A673 (cell line): ENCODE measurements at regions not wholly inside any gene's neighbourhood (a gene's known extent, or its start where the extent isn't known, plus 50 kb on each side); places are given as distances from the start of the nearest gene placed in this dataset.

ENCODE experiments used
- BruUV-seq: library from RNA; stranded (reverse); fragments of 400-500 nt; replicated peaks from 2 replicates; lab custom pipeline; 2021; lab: Mats Ljungman, UMichigan
- CTCF ChIA-PET: fragments of 300-600 bp; sonication (Branson Sonifier 250); formaldehyde crosslinking; loops from one replicate; lab custom pipeline; 2022; ENCODE audit warnings: antibody characterized with exemption; lab: Charles Lee
- POLR2A ChIA-PET: fragments of 300-600 bp; sonication (Branson Sonifier 250); formaldehyde crosslinking; loops from one replicate; lab custom pipeline; 2022; ENCODE audit warnings: antibody characterized with exemption; ENCODE audit not compliant: low non-redundant PET; lab: Charles Lee
- DNase-seq: peaks from one replicate; pipeline ENCODE4 v3.0.0-alpha.2; 2015; ENCODE audit warnings: low spot score
- H3K27ac ChIP-seq: fragments of 200-600 bp; sonication (generic); 2 replicates; pipeline ENCODE4 v1.5.1; 2016; ENCODE audit warnings: mixed run types, low read depth, mild to moderate bottlenecking, mixed read lengths, antibody characterized with exemption, low read length; ENCODE audit not compliant: poor library complexity, severe bottlenecking
- H3K27me3 ChIP-seq: fragments of 200-600 bp; sonication (generic); replicated peaks from 2 replicates; pipeline ENCODE4 v1.6.1; 2017; ENCODE audit warnings: mixed run types, low read depth, mild to moderate bottlenecking, mixed read lengths, antibody characterized with exemption, low read length; ENCODE audit not compliant: insufficient read depth, poor library complexity
- H3K36me3 ChIP-seq: fragments of 200-600 bp; sonication (generic); 2 replicates; pipeline ENCODE4 v1.6.1; 2016; ENCODE audit warnings: mixed run types, mild to moderate bottlenecking, mixed read lengths, antibody characterized with exemption, low read length; ENCODE audit not compliant: insufficient read depth, poor library complexity, severe bottlenecking
- H3K4me1 ChIP-seq: fragments of 200-600 bp; sonication (generic); 2 replicates; pipeline ENCODE4 v1.6.1; 2017; ENCODE audit warnings: mixed run types, mild to moderate bottlenecking, mixed read lengths, antibody characterized with exemption, low read length; ENCODE audit not compliant: insufficient read depth, poor library complexity, severe bottlenecking
- H3K4me3 ChIP-seq: fragments of 200-600 bp; sonication (generic); 2 replicates; pipeline ENCODE4 v1.5.1; 2016; ENCODE audit warnings: low read depth, mixed run types, mild to moderate bottlenecking, mixed read lengths, low read length; ENCODE audit not compliant: poor library complexity, severe bottlenecking
- H3K9me3 ChIP-seq: fragments of 200-600 bp; sonication (generic); 2 replicates; pipeline ENCODE4 v1.6.1; 2016; ENCODE audit warnings: mixed run types, low read depth, mild to moderate bottlenecking, mixed read lengths, antibody characterized with exemption, low read length; ENCODE audit not compliant: poor library complexity, severe bottlenecking
- EZH2 ChIP-seq: fragments of 200-600 bp; sonication (generic); IDR thresholded peaks from 2 replicates; pipeline ENCODE4 v1.6.1; 2017; ENCODE audit warnings: borderline replicate concordance, low read depth, mild to moderate bottlenecking, mixed read lengths, antibody characterized with exemption, low read length; ENCODE audit not compliant: poor library complexity, severe bottlenecking
- intact Hi-C: fragments of 100-400 bp; cut with micrococcal nuclease; formaldehyde crosslinking; loops from one replicate; pipeline ENCODE4 v1.10.0; 2022; ENCODE audit not compliant: unreplicated experiment
- TF ChIP-seq, protein P1 (sequence below): fragments of 300-800, 200-600 bp; sonication (generic); conservative IDR thresholded peaks from 2 replicates; pipeline ENCODE4 v1.5.1; 2017; ENCODE audit warnings: low read depth, mild to moderate bottlenecking, antibody characterized with exemption, low read length, moderate library complexity, mixed read lengths

DNA sequence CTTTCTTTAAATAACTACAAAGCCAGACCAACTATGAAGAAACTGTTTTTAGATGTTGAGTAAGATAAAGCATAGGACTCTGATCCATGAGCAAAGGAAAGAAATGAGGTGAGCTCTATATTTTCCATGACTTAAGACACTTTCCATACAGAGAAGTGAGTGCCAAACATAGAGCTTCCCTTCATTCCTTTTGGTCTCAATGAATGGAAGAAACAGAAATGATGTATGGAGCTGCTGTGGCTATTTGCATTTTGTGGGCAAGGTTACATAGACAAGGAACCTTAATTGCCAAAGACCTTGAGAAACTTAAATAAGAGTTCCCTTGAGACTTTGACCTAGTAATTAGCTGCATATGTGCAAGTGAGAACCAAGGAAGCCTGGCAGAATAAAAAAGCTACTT, 1152.2 kb downstream of the XPNPEP1 start:
- ChIA-PET POLR2A (no interaction called here), CTCF (no interaction called here)
- no peaks in the 10 kb centered on the region for H3K9me3 ChIP-seq
- TF ChIP-seq EZH2: no peak
- TF ChIP-seq, protein P1, sequence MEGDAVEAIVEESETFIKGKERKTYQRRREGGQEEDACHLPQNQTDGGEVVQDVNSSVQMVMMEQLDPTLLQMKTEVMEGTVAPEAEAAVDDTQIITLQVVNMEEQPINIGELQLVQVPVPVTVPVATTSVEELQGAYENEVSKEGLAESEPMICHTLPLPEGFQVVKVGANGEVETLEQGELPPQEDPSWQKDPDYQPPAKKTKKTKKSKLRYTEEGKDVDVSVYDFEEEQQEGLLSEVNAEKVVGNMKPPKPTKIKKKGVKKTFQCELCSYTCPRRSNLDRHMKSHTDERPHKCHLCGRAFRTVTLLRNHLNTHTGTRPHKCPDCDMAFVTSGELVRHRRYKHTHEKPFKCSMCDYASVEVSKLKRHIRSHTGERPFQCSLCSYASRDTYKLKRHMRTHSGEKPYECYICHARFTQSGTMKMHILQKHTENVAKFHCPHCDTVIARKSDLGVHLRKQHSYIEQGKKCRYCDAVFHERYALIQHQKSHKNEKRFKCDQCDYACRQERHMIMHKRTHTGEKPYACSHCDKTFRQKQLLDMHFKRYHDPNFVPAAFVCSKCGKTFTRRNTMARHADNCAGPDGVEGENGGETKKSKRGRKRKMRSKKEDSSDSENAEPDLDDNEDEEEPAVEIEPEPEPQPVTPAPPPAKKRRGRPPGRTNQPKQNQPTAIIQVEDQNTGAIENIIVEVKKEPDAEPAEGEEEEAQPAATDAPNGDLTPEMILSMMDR: no peak
- intact Hi-C loops: no loop called here
- no peaks in the 10 kb centered on the region for H3K36me3 ChIP-seq
- DNase-seq: no peak
- H3K27ac ChIP-seq: no peak overlapping the region
- H3K4me3 ChIP-seq: no peak overlapping the region
- H3K27me3 ChIP-seq: no peaks in the 10 kb centered on the region
- no peaks in the 10 kb centered on the region for H3K4me1 ChIP-seq
- no TSS peak for BruUV-seq

DNA sequence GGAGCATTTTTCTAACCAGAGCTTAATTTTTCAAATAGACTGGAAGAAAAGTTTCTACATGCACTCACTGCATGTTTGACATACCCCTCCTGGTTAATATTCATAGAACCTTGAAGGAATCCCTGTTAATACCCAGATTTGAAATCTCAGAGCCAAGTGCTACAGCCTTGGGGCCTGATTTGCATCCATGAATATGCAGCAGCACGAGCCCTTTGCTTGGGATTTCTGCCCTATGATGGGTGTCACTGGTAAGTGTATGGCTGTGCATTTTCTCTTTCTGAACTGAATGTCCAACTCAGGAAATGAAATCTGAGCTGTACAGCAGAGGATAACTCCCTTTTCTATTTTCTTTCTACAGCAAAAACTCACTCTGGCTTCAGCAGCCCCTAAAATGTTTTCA, 1157.5 kb downstream of the XPNPEP1 start:
- no peaks in the 10 kb centered on the region for H3K36me3 ChIP-seq
- H3K27me3 ChIP-seq: no peaks in the 10 kb centered on the region
- no peaks in the 10 kb centered on the region for H3K9me3 ChIP-seq
- H3K27ac ChIP-seq: no peak overlapping the region
- CTCF ChIA-PET: no interaction called here
- no TSS peak for BruUV-seq
- intact Hi-C loops: no loop called here
- POLR2A ChIA-PET: no interaction called here
- no peak overlapping the region for H3K4me3 ChIP-seq
- TF ChIP-seq EZH2: no peak
- TF ChIP-seq, protein P1: no peak
- DNase-seq: peak; percentile 10
- H3K4me1 ChIP-seq: no peaks in the 10 kb centered on the region

DNA sequence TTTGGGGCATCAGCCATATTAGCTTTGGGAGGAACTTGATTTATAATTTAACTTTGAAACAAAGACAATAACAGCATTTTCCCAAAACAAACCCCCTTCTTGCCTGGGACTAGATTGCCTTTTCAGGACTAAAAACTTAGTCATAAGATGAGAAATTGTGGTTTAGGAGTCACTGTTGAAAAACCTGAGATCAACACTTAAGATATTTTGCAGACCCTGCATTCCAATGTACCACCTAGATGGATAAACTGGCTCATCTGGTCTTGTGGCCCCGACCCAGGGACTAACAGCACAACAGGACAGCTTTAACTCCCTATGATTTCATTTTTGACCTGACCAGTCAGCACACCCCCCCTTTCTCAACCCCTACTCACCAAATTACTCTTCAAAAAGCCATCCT, 1165.4 kb downstream of the XPNPEP1 start:
- no peaks in the 10 kb centered on the region for H3K36me3 ChIP-seq
- BruUV-seq: no TSS peak
- no peak overlapping the region for H3K27ac ChIP-seq
- H3K4me1 ChIP-seq: no peaks in the 10 kb centered on the region
- no peaks in the 10 kb centered on the region for H3K27me3 ChIP-seq
- no peaks in the 10 kb centered on the region for H3K9me3 ChIP-seq
- intact Hi-C loops: no loop called here
- TF ChIP-seq EZH2: no peak
- TF ChIP-seq, protein P1: no peak
- CTCF ChIA-PET: no interaction called here
- no peak for DNase-seq
- H3K4me3 ChIP-seq: no peak overlapping the region
- POLR2A ChIA-PET: no interaction called here
